ENCODE measurements at regions not wholly inside any gene's neighbourhood (a gene's known extent, or its start where the extent isn't known, plus 50 kb on each side); places are given as distances from the start of the nearest gene placed in this dataset.

DNA sequence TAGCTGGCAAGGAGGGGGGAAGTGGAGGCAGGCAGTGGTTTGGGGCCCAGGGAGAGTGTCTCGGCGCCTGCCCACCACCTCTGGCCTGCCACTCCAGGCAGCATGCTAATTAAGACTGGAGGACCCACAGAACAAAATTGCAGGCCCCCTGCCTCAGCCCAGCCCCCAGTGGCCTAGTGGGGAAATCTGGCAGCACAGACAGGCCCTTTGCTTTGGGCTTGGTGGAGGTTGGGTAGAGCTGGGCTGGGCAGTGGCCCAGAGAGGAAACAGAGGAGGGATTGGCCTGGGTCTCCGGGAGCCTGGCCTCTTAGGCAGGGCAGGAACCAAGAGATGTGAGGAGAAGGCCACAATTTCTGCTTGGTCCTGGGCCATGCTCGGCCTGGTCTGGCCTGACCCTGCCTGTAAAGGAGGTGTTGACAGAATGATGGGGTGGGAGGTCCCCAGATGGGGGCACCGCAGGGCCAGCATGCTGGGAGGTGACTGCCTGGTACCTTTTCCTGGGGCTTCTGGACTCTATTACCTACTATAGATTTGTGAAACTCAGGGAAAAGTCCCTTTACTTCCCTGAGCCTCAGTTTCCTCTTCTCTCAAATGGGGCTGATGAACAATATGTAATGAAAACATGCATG is 92.4 kb upstream of the PJA1 start:
- H3K4me3 ChIP-seq (ENCODE audit: low read length): no peak overlapping the region
- TF ChIP-seq, protein P1, sequence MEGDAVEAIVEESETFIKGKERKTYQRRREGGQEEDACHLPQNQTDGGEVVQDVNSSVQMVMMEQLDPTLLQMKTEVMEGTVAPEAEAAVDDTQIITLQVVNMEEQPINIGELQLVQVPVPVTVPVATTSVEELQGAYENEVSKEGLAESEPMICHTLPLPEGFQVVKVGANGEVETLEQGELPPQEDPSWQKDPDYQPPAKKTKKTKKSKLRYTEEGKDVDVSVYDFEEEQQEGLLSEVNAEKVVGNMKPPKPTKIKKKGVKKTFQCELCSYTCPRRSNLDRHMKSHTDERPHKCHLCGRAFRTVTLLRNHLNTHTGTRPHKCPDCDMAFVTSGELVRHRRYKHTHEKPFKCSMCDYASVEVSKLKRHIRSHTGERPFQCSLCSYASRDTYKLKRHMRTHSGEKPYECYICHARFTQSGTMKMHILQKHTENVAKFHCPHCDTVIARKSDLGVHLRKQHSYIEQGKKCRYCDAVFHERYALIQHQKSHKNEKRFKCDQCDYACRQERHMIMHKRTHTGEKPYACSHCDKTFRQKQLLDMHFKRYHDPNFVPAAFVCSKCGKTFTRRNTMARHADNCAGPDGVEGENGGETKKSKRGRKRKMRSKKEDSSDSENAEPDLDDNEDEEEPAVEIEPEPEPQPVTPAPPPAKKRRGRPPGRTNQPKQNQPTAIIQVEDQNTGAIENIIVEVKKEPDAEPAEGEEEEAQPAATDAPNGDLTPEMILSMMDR (IDR thresholded peaks at IDR 0.05; ENCODE audit: insufficient read depth, low read depth, low read length, missing control alignments): no peak
- no peak for DNase-seq (ENCODE audit: low read depth)

DNA sequence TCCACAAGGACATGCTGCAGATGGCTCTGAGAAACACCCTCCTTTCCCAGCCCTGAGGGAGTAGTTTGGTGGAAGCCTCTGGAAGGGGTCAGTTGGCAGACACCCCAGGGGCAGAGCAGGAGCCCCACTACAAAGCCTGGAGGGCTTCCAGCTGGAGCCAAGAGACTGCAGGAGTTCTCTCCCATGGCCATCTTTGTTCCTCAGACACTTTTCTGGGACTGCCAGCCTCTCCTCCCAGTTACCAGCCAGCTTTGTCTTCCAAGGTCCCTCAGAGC is 91.0 kb upstream of the PJA1 start:
- no peak for DNase-seq (ENCODE audit: low read depth)
- no peak overlapping the region for H3K4me3 ChIP-seq (ENCODE audit: low read length)
- TF ChIP-seq, protein P1 (IDR thresholded peaks at IDR 0.05; ENCODE audit: insufficient read depth, low read depth, low read length, missing control alignments): no peak

DNA sequence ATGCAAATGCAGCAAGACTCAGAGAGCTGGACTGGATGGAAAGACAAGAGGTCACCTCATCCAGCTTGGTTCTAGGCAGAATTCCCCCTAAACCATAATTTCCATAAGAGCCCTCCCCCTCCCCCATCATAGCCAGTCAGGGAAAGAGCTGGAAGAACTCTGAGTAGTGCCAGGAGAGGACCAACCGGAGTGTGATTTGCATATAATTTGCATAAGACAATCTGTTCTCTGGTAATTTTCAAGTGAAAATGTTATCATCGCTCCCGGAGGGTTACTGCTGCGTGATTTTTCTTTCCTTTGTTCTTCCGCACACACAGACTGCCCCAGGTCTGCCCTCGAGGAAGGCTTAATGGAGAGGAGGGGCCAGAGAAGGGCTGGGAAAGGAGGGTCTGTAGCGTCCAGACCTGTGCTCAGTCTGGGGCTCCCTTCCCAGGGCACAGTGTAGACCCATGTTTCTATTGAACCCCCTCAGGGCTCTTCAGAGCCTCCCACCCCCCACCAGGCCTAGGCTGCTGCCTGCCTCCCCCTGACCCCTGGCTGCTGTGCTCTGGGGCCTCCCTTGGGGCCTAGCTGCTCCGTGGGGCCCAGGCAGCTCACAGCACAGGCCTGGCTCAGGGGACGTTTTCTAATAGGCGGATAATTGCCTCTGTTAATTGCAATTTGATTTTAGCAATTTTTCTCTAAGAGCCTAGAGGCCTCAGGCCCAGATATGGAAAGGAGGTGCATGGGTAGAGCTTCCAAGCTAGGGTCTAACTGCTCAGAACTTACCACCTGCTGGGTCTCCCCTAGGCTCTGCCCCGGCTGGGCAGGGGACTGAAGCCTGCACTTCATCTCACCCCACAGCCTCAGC is 90.4 kb upstream of the PJA1 start:
- no peak overlapping the region for H3K4me3 ChIP-seq (ENCODE audit: low read length)
- TF ChIP-seq, protein P1 (IDR thresholded peaks at IDR 0.05; ENCODE audit: insufficient read depth, low read depth, low read length, missing control alignments): no peak
- DNase-seq (ENCODE audit: low read depth): no peak

DNA sequence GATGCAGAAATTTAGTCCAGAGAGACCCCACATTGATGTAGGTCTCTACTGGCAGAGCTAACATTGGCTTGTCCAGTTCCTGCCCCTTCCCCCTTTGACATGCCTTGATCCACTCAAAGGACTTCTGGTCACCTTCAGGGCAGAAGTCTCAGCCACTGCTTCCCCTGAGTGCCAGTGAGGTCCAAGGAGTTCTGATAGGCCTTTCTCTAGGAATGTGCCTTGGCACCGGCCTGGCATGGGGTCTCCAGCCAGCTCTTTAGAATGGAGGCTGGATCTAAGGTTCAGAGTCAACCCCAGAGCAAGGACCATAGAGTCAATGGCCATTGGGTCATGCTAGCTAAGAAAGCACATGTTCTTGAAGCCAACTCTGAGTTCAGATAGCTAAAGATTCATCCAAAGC is 88.6 kb upstream of the PJA1 start:
- TF ChIP-seq, protein P1 (IDR thresholded peaks at IDR 0.05; ENCODE audit: insufficient read depth, low read depth, low read length, missing control alignments): no peak
- no peak overlapping the region for H3K4me3 ChIP-seq (ENCODE audit: low read length)
- DNase-seq (ENCODE audit: low read depth): no peak

DNA sequence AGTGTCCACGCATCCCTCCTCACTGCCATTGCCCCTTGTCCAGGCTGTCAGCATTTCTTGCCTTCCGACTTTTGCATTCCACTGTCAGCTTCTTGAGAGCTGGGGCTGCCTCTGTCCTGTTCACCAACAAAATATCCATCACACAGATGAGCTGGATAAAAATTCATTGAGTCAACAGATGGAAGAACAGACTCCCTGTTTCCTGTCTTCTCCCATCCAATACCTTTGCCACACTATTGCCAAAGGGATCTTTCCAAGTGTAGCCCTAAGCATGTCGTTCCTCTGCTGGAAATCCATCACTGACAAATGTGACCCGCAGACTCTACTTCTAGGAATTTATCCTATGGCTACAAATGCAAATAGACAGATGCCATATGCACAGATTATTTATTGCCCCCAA is 78.0 kb upstream of the PJA1 start:
- TF ChIP-seq, protein P1 (IDR thresholded peaks at IDR 0.05; ENCODE audit: insufficient read depth, low read depth, low read length, missing control alignments): no peak
- H3K4me3 ChIP-seq (ENCODE audit: low read length): no peak overlapping the region
- no peak for DNase-seq (ENCODE audit: low read depth)

DNA sequence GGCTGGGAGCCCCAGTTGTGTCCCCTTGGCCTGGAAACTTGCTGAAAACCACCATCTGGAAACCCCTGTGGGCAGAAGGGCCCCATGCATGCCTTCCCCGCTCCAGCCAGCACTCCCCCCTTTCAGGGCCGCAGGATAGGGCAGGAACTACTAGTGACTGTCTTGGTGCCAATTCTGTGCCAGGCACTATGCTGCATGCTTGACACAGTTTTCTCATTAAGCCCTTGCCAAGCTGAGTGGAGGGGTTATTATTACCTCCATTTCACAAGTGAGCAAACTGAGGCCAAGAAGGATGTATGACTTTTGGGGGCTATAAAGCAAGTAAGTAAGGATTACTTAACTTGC is 73.6 kb upstream of the PJA1 start:
- TF ChIP-seq, protein P1 (IDR thresholded peaks at IDR 0.05; ENCODE audit: insufficient read depth, low read depth, low read length, missing control alignments): no peak

More for the DNA sequence above, 73.6 kb upstream of the PJA1 start:
- no peak for DNase-seq (ENCODE audit: low read depth)
- no peak overlapping the region for H3K4me3 ChIP-seq (ENCODE audit: low read length)
